Stimulated activated CD4-positive, alpha-beta T cell treated with anti-CD3 and anti-CD28 coated beads, Interleukin-15, amount 100 ng/mL, for 24 hours (primary cell): ENCODE measurements at regions not wholly inside any gene's neighbourhood (a gene's known extent, or its start where the extent isn't known, plus 50 kb on each side); places are given as distances from the start of the nearest gene placed in this dataset.
A peak's percentile ranks its signal among the peaks of the same experiment; 100 is the strongest.

ENCODE experiments used
- DNase-seq: peaks from one replicate; pipeline ENCODE4 v3.0.0-alpha.2; 2020

- DNase-seq: no peak
Measured at GRCh38 chr4:181520790-181521189, 722.4 kb upstream of the TENM3 start.

GRCh38 chr4:181523973-181524372, 719.2 kb upstream of the TENM3 start:
- no peak for DNase-seq

GRCh38 chr4:181524499-181524898, 718.7 kb upstream of the TENM3 start:
- no peak for DNase-seq

GRCh38 chr4:181525634-181526033, 717.6 kb upstream of the TENM3 start:
- DNase-seq: no peak

GRCh38 chr4:181528570-181529184, 714.5 kb upstream of the TENM3 start:
- DNase-seq: peak; percentile 40

- no peak for DNase-seq
Measured at GRCh38 chr4:181529537-181529936, 713.7 kb upstream of the TENM3 start.

GRCh38 chr4:181536196-181536746, 706.9 kb upstream of the TENM3 start:
- no peak for DNase-seq

GRCh38 chr4:181536811-181537434, 706.3 kb upstream of the TENM3 start:
- DNase-seq: no peak

- DNase-seq: no peak
Measured at GRCh38 chr4:181538431-181538830, 704.8 kb upstream of the TENM3 start.

- DNase-seq: no peak
Measured at GRCh38 chr4:181541396-181541795, 701.8 kb upstream of the TENM3 start.

- DNase-seq: no peak
Measured at GRCh38 chr4:181548873-181549575, 694.2 kb upstream of the TENM3 start.

GRCh38 chr4:181549576-181550188, 693.5 kb upstream of the TENM3 start:
- no peak for DNase-seq

- DNase-seq: no peak
Measured at GRCh38 chr4:181550381-181550780, 692.8 kb upstream of the TENM3 start.

- no peak for DNase-seq
Measured at GRCh38 chr4:181559637-181560036, 683.6 kb upstream of the TENM3 start.

GRCh38 chr4:181562399-181562798, 680.8 kb upstream of the TENM3 start:
- DNase-seq: no peak

- DNase-seq: no peak
Measured at GRCh38 chr4:181564625-181565024, 678.6 kb upstream of the TENM3 start.

GRCh38 chr4:181566490-181566889, 676.7 kb upstream of the TENM3 start:
- DNase-seq: no peak

- no peak for DNase-seq
Measured at GRCh38 chr4:181569553-181569952, 673.6 kb upstream of the TENM3 start.

GRCh38 chr4:181578911-181579310, 664.3 kb upstream of the TENM3 start:
- DNase-seq: no peak

GRCh38 chr4:181579486-181579885, 663.7 kb upstream of the TENM3 start:
- no peak for DNase-seq

- no peak for DNase-seq
Measured at GRCh38 chr4:181581983-181582382, 661.2 kb upstream of the TENM3 start.

GRCh38 chr4:181582595-181582994, 660.6 kb upstream of the TENM3 start:
- no peak for DNase-seq

GRCh38 chr4:181588733-181589302, 654.4 kb upstream of the TENM3 start:
- DNase-seq: no peak
